Panc1 (cell line): ENCODE measurements at regions not wholly inside any gene's neighbourhood (a gene's known extent, or its start where the extent isn't known, plus 50 kb on each side); places are given as distances from the start of the nearest gene placed in this dataset.

Experiments
- ATAC-seq: fragments of 200-7000 bp; cut with Tn5 transposase; 2 replicates; pipeline ENCODE4 v1.9.1; 2020; ENCODE audit warnings: mild to moderate bottlenecking, moderate library complexity
- BruUV-seq: library from RNA; stranded (reverse); fragments of 400-500 nt; replicated peaks from 2 replicates; lab custom pipeline; 2021; lab: Mats Ljungman, UMichigan
- CTCF ChIA-PET: fragments of 300-600 bp; sonication (Branson Sonifier 250); formaldehyde crosslinking; loops from one replicate; lab custom pipeline; 2022; ENCODE audit warnings: antibody characterized with exemption; lab: Charles Lee
- POLR2A ChIA-PET: fragments of 300-600 bp; sonication (Branson Sonifier 250); formaldehyde crosslinking; loops from one replicate; lab custom pipeline; 2022; ENCODE audit warnings: antibody characterized with exemption; lab: Charles Lee
- DNase-seq: peaks from one replicate; pipeline ENCODE4 v3.0.0-alpha.2; 2010; ENCODE audit warnings: low read depth, low spot score
- H3K27ac ChIP-seq: 2 replicates; pipeline ENCODE4 v1.5.1; 2011; ENCODE audit warnings: mild to moderate bottlenecking, low read length, inconsistent platforms
- H3K27me3 ChIP-seq: fragments of 200-500 bp; sonication (Bioruptor generic); 2 replicates; pipeline ENCODE4 v1.6.0; 2014; ENCODE audit warnings: low read length, inconsistent platforms; ENCODE audit not compliant: control insufficient read depth, insufficient read depth
- H3K36me3 ChIP-seq: fragments of 200-500 bp; sonication (Bioruptor generic); 2 replicates; pipeline ENCODE4 v1.5.1; 2014; ENCODE audit warnings: inconsistent platforms, mild to moderate bottlenecking, low read length, moderate library complexity; ENCODE audit not compliant: control insufficient read depth, insufficient read depth
- H3K4me1 ChIP-seq: 2 replicates; pipeline ENCODE4 v1.5.1; 2011; ENCODE audit warnings: inconsistent platforms, mild to moderate bottlenecking, low read length, moderate library complexity; ENCODE audit not compliant: control insufficient read depth, insufficient read depth
- H3K4me3 ChIP-seq, 2 experiments: 2 replicates each; pipeline ENCODE4 v1.5.1; 2011 to 2012; ENCODE audit warnings: low read depth in 2 of 2, low read length in 2 of 2, mild to moderate bottlenecking in 2 of 2, inconsistent platforms in 1 of 2, moderate library complexity in 1 of 2
- H3K9me3 ChIP-seq: fragments of 200-500 bp; sonication (Bioruptor generic); 2 replicates; pipeline ENCODE4 v1.5.1; 2014; ENCODE audit warnings: low read depth, mild to moderate bottlenecking, inconsistent platforms, low read length, moderate library complexity; ENCODE audit not compliant: control insufficient read depth, insufficient read depth
- POLR2AphosphoS5 ChIP-seq: IDR thresholded peaks from 2 replicates; pipeline ENCODE4 v1.6.1; 2012; ENCODE audit warnings: mild to moderate bottlenecking, low read depth, low read length, moderate library complexity
- SIN3A ChIP-seq: IDR thresholded peaks from 2 replicates; pipeline ENCODE4 v1.6.1; 2012; ENCODE audit warnings: low read depth, mild to moderate bottlenecking, low read length, moderate library complexity, borderline replicate concordance; ENCODE audit not compliant: insufficient read depth
- TCF7L2 ChIP-seq: IDR thresholded peaks from 2 replicates; pipeline ENCODE4 v1.6.1; 2011; ENCODE audit warnings: mild to moderate bottlenecking, low read depth, low read length, inconsistent platforms
- in situ Hi-C: cut with HindIII; loops from 2 replicates; pipeline ENCODE4 v1.10.0; 2016; ENCODE audit warnings: low sequenced_read_pairs, low pct_unique_long_range_greater_than_20kb
- intact Hi-C: fragments of 100-400 bp; cut with micrococcal nuclease; formaldehyde crosslinking; loops from one replicate; pipeline ENCODE4 v1.10.0; 2022; ENCODE audit not compliant: unreplicated experiment
- TF ChIP-seq, protein P1 (sequence below), 2 experiments: IDR thresholded peaks; 2 replicates each; pipeline ENCODE4 v1.6.1; 2011 to 2012; ENCODE audit warnings: low read depth in 2 of 2, control low read depth in 1 of 2, low read length in 1 of 2, mild to moderate bottlenecking in 1 of 2, moderate library complexity in 1 of 2; ENCODE audit not compliant: insufficient read depth in 1 of 2
- TF ChIP-seq, protein P2 (sequence below): fragments of 450-650 bp; IDR thresholded peaks from 2 replicates; pipeline ENCODE4 v1.5.1; 2017; ENCODE audit warnings: mild to moderate bottlenecking

DNA sequence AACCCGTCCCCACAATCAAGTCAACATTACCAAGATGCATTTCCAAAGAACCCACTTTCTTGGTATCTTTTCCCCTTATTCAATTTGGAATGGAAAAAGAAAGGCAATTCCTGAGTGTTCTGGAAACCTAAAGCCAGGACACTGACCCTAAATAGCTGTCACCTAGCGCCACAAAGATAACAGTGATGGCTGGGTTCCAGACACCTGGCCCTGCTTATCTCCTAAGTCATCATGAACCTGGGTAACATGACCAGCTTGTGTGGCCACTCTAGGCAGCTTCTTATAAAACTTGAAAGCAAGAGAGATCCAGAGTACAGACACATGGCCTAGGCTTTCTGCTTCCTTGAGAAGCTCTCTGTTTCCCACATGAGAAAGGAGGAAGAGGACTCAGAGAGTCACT is 95.4 kb downstream of the BOD1L2 start:
- no peak overlapping the region for H3K27ac ChIP-seq
- no TSS peak for BruUV-seq
- DNase-seq (no peak), ATAC-seq (no peak)
- in situ Hi-C loops, result no loop called here
- intact Hi-C loops, result no loop called here
- TF ChIP-seq, protein P1, sequence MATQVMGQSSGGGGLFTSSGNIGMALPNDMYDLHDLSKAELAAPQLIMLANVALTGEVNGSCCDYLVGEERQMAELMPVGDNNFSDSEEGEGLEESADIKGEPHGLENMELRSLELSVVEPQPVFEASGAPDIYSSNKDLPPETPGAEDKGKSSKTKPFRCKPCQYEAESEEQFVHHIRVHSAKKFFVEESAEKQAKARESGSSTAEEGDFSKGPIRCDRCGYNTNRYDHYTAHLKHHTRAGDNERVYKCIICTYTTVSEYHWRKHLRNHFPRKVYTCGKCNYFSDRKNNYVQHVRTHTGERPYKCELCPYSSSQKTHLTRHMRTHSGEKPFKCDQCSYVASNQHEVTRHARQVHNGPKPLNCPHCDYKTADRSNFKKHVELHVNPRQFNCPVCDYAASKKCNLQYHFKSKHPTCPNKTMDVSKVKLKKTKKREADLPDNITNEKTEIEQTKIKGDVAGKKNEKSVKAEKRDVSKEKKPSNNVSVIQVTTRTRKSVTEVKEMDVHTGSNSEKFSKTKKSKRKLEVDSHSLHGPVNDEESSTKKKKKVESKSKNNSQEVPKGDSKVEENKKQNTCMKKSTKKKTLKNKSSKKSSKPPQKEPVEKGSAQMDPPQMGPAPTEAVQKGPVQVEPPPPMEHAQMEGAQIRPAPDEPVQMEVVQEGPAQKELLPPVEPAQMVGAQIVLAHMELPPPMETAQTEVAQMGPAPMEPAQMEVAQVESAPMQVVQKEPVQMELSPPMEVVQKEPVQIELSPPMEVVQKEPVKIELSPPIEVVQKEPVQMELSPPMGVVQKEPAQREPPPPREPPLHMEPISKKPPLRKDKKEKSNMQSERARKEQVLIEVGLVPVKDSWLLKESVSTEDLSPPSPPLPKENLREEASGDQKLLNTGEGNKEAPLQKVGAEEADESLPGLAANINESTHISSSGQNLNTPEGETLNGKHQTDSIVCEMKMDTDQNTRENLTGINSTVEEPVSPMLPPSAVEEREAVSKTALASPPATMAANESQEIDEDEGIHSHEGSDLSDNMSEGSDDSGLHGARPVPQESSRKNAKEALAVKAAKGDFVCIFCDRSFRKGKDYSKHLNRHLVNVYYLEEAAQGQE (IDR thresholded peaks at IDR 0.05; ENCODE audit: insufficient read depth in 1 of 2, low read depth in 2 of 2, low read length in 1 of 2), result no peak
- TF ChIP-seq SIN3A (no peak), POLR2AphosphoS5 (no peak), TCF7L2 (no peak)
- TF ChIP-seq, protein P2, sequence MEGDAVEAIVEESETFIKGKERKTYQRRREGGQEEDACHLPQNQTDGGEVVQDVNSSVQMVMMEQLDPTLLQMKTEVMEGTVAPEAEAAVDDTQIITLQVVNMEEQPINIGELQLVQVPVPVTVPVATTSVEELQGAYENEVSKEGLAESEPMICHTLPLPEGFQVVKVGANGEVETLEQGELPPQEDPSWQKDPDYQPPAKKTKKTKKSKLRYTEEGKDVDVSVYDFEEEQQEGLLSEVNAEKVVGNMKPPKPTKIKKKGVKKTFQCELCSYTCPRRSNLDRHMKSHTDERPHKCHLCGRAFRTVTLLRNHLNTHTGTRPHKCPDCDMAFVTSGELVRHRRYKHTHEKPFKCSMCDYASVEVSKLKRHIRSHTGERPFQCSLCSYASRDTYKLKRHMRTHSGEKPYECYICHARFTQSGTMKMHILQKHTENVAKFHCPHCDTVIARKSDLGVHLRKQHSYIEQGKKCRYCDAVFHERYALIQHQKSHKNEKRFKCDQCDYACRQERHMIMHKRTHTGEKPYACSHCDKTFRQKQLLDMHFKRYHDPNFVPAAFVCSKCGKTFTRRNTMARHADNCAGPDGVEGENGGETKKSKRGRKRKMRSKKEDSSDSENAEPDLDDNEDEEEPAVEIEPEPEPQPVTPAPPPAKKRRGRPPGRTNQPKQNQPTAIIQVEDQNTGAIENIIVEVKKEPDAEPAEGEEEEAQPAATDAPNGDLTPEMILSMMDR, result no peak
- POLR2A ChIA-PET, result no interaction called here
- H3K9me3 ChIP-seq, result no peaks in the 10 kb centered on the region
- H3K27me3 ChIP-seq, result no peaks in the 10 kb centered on the region
- CTCF ChIA-PET, result no interaction called here
- no peaks in the 10 kb centered on the region for H3K4me1 ChIP-seq
- no peak overlapping the region for H3K4me3 ChIP-seq
- no peaks in the 10 kb centered on the region for H3K36me3 ChIP-seq

- no peaks in the 10 kb centered on the region for H3K4me1 ChIP-seq
- no TSS peak for BruUV-seq
- H3K36me3 ChIP-seq, result no peaks in the 10 kb centered on the region
- intact Hi-C loops, result no loop called here
- no peak for DNase-seq
- in situ Hi-C loops, result no loop called here
- POLR2A ChIA-PET, result no interaction called here
- CTCF ChIA-PET, result no interaction called here
- H3K27ac ChIP-seq, result no peak overlapping the region
- H3K27me3 ChIP-seq, result no peaks in the 10 kb centered on the region
- no peak for ATAC-seq
- H3K4me3 ChIP-seq, result no peak overlapping the region
- no peaks in the 10 kb centered on the region for H3K9me3 ChIP-seq
- TF ChIP-seq TCF7L2 (no peak), POLR2AphosphoS5 (no peak), SIN3A (no peak)
- TF ChIP-seq, protein P2, result no peak
- TF ChIP-seq, protein P1 (IDR thresholded peaks at IDR 0.05; ENCODE audit: insufficient read depth in 1 of 2, low read depth in 2 of 2, low read length in 1 of 2), result no peak
Measured at GRCh38 chr18:57243624-57244179, 96.8 kb downstream of the BOD1L2 start.
